ENCODE measurements at regions not wholly inside any gene's neighbourhood (a gene's known extent, or its start where the extent isn't known, plus 50 kb on each side); places are given as distances from the start of the nearest gene placed in this dataset.

DNA sequence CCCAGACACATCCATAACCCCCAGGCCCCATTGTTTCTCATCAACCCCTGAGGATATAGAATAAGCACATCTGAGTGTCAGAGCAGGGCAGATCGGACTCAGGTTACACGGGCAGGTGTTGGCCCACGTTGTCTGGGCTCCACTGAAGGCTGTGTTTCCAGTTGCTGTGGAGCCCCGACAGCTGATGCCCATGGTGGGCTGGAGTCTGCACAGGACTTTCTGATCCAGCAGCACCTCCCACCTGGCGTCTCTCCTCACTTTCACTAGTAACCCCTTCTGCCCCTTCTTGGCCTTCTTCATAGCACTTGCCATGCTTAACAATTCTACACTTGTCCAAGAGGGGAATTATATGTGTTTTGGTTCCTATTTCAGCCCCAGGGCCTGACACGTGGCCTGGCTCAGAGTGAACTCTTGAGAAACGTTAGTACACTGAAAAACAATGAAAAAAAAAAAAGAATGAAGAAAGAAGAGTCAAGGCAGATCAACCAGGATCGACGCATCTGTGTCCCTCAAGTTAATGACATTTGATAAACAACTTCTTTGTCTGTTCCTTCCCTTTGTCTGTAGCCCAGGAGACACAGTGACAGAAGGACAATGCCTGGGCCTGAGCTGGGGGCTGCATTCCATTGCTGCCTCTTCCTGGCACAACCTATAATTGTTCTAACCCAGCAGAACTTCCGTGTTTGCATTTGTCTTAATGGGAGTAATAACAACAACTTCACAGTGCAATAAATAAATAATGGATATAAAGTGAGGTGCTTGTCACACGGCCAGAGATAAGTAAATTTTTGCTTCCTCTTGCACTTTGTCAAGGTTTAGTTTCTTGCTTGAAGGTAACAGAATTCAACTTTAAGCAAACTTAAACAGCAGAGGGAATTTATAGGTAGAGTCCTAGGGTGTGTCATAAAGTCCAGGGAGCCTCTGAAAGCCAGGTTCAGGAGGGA is 224.2 kb upstream of the SSTR4 start:
- no peak overlapping the region for H3K4me3 ChIP-seq (ENCODE audit: low read depth, low read length)
- TF ChIP-seq CTCF (IDR thresholded peaks at IDR 0.05; ENCODE audit: insufficient read depth, low read length), result no peak
- no peak for DNase-seq (ENCODE audit: low read depth)

DNA sequence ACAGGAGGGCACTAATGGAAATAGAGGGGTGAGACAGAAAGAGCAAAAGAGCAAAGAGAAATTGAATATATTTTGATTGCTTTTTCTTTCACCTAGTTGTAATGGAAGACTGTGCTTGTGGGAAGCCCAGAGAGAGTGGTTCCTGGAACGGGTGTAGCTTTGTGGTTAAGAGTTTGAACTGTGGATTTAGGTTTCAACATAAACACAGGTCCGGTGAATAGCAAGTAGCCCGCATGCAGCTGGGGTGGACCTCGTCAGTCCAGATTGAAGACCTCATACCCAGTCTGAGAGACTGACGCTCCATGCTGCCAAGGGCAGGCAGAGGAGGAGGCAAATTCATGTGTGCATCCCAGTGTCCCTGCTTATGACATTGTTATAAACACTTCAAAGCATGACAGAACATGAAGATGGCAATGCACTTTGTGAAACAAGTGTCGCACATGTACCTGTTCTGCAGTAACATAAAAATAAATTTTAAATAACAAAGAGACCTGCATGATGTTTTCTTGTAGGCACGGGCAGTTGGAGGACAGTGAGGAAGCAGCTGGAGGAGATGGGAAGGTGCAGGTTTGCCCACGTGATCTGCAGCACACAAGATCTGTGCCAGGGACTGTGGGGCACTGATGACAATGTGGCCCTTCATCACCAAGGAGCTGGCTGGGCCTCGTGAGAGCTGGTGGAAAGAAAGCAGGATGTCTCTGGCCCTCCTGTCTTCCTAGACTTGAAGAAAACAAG is 220.5 kb upstream of the SSTR4 start:
- no peak for DNase-seq (ENCODE audit: low read depth)
- no peak overlapping the region for H3K4me3 ChIP-seq (ENCODE audit: low read depth, low read length)
- no peak for TF ChIP-seq CTCF (IDR thresholded peaks at IDR 0.05; ENCODE audit: insufficient read depth, low read length)

- DNase-seq (ENCODE audit: low read depth), result no peak
- no peak overlapping the region for H3K4me3 ChIP-seq (ENCODE audit: low read depth, low read length)
- TF ChIP-seq CTCF (IDR thresholded peaks at IDR 0.05; ENCODE audit: insufficient read depth, low read length), result no peak
Measured at GRCh38 chr20:22815206-22815551, 219.9 kb upstream of the SSTR4 start.

DNA sequence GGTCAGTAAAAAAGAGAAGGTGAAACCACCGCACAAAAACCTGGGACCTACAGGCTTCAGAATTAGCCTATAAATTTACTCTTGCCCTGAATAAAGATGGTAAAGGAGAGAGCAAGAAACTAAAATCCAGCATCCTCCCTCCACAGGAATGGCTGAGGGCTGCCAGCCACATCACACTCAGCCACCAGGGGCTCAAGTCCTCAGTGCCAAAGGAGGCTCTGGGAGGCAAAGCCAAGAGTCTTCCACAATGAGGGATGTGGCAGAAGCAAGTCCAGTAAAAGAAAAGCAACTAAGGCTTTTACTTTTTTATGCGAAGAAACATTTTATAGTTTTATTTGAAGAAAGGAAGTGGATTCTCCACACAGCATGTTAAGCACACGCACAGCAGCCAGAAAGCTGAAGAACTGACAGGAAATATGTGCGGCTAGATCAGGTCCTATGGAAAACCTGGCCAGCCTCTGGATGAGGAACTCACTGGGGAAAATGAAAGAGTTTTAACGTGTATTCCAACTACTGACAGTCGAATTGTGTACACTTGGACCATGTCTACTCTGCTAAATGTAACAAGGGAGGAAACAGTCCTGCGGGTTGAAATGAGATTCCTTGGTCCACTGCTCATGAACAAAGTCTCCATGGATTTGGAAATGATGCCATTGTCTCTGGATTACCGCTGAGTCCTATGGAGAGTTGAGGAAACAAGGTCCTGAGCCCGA is 219.4 kb upstream of the SSTR4 start:
- DNase-seq (ENCODE audit: low read depth), result no peak
- H3K4me3 ChIP-seq (ENCODE audit: low read depth, low read length), result no peak overlapping the region
- TF ChIP-seq CTCF (IDR thresholded peaks at IDR 0.05; ENCODE audit: insufficient read depth, low read length), result peak; percentile 28

DNA sequence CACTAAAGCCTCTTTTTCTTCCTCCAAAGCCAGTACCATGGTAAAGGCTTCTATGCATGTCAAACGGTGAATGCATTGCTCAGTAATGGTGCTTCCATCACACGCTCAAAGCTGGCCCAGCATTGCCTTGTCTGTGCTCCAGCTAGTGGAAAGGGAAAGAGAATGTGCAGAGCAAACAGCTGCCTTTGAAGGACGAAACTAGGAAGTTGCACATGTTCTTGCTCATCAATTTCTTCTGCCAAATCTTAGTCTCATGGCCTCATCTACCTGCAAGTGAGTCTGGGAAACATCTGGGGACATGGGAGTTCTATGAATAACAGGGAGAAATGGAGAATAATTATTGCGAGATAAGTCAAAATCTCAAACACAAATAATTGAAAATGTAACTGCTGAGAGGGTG is 216.5 kb upstream of the SSTR4 start:
- DNase-seq (ENCODE audit: low read depth), result no peak
- no peak overlapping the region for H3K4me3 ChIP-seq (ENCODE audit: low read depth, low read length)
- TF ChIP-seq CTCF (IDR thresholded peaks at IDR 0.05; ENCODE audit: insufficient read depth, low read length), result no peak

DNA sequence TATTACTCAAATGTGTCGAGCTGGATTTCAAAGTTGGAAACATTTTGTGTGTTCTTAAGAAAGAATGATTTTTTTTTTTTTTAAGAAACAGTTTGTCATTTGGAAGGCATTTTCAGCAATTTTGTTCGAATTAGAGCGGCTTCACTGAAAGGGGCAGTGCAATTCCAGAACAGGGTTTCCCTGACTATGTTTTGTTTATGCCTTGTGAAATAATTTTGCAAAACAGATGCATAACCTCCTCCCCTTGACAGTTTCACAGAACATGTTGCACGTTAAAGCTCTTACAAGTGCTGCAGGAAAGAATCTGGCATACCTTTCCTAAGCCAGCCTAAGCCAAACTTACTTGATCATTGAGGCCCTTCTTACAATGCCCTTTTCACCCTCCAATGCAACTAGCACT is 216.0 kb upstream of the SSTR4 start:
- DNase-seq (ENCODE audit: low read depth), result no peak
- no peak for TF ChIP-seq CTCF (IDR thresholded peaks at IDR 0.05; ENCODE audit: insufficient read depth, low read length)
- no peak overlapping the region for H3K4me3 ChIP-seq (ENCODE audit: low read depth, low read length)

All from fibroblast of the aortic adventitia (primary cell).